Kidney (tissue), 13 donors: ENCODE measurements at regions not wholly inside any gene's neighbourhood (a gene's known extent, or its start where the extent isn't known, plus 50 kb on each side); places are given as distances from the start of the nearest gene placed in this dataset.

Experiments
- DNase-seq, 5 donors: peaks; one replicate each; pipeline ENCODE4 v3.0.0-alpha.2; 2013 to 2020
- FAIRE-seq: peaks from 2 replicates; lab custom pipeline; 2012; peaks lifted over from hg19 to GRCh38; lab: Jason Lieb, UNC
- H3K27ac ChIP-seq, 2 donors: one replicate each; pipeline ENCODE4 v1.7.0; 2013; ENCODE audit warnings: low read depth in 2 of 2, low read length in 2 of 2, inconsistent platforms in 1 of 2
- H3K27me3 ChIP-seq: one replicate; pipeline ENCODE4 v1.7.1; 2013; ENCODE audit warnings: low read length, inconsistent platforms; ENCODE audit not compliant: control insufficient read depth, insufficient read depth
- H3K36me3 ChIP-seq, 3 donors: one replicate each; pipeline versions ENCODE4 v1.7.0 to v1.7.1; 2013; ENCODE audit warnings: low read length in 3 of 3, control low read depth in 1 of 3, inconsistent platforms in 1 of 3; ENCODE audit not compliant: insufficient read depth in 3 of 3, control insufficient read depth in 2 of 3
- H3K4me1 ChIP-seq, 3 donors: one replicate each; pipeline versions ENCODE4 v1.7.0 to v1.7.1; 2013; ENCODE audit warnings: low read length in 3 of 3, inconsistent platforms in 1 of 3, low read depth in 1 of 3; ENCODE audit not compliant: control insufficient read depth in 2 of 3, insufficient read depth in 2 of 3
- H3K4me3 ChIP-seq, 3 donors: one replicate each; pipeline versions ENCODE4 v1.7.0 to v1.8.1; 2013; ENCODE audit warnings: low read length in 3 of 3, control low read depth in 1 of 3, inconsistent platforms in 1 of 3
- H3K9ac ChIP-seq, 3 donors: one replicate each; pipeline versions ENCODE4 v1.7.0 to v1.7.1; 2013; ENCODE audit warnings: low read length in 3 of 3, control low read depth in 1 of 3, inconsistent platforms in 1 of 3
- H3K9me3 ChIP-seq, 3 donors: one replicate each; pipeline versions ENCODE4 v1.7.0 to v1.7.1; 2013; ENCODE audit warnings: low read length in 3 of 3, control low read depth in 1 of 3, inconsistent platforms in 1 of 3; ENCODE audit not compliant: control insufficient read depth in 2 of 3, insufficient read depth in 1 of 3
- CTCF ChIP-seq: IDR thresholded peaks from 3 replicates; pipeline ENCODE4 v1.5.1; 2012; ENCODE audit warnings: mild to moderate bottlenecking, moderate library complexity, borderline replicate concordance; ENCODE audit not compliant: insufficient read depth; ENCODE audit errors: extremely low read depth
- intact Hi-C: fragments of 100-400 bp; cut with DNase I; formaldehyde crosslinking; loops from one replicate; pipeline ENCODE4 v1.11.1; 2022
- donor health status: control.
- donor health status: control.
- donor health status: control.
- donor health status: control.
- donor health status: control.
- donor health status: DM: yes; HTN: yes; CAD: no.
- donor health status: Normal renal cell carcinoma (clear cell type).

GRCh38 chr12:89846473-89847055 lies 137.9 kb upstream of the ATP2B1 start:
- no peak overlapping the region for H3K27ac ChIP-seq
- H3K4me3 ChIP-seq = no peak overlapping the region
- intact Hi-C loops = no loop called here
- no peak for TF ChIP-seq CTCF
- FAIRE-seq (no peak), DNase-seq (peak in 1 of 5 donors; percentile 45)
- no peak overlapping the region for H3K9ac ChIP-seq
- no peaks in the 10 kb centered on the region for H3K36me3 ChIP-seq
- H3K4me1 ChIP-seq = no peaks in the 10 kb centered on the region
- no peaks in the 10 kb centered on the region for H3K27me3 ChIP-seq
- no peaks in the 10 kb centered on the region for H3K9me3 ChIP-seq

- Histone ChIP-seq H3K4me1 (no peaks in the 10 kb centered on the region), H3K9ac (no peak overlapping the region), H3K27me3 (no peaks in the 10 kb centered on the region), H3K36me3 (no peaks in the 10 kb centered on the region), H3K9me3 (no peaks in the 10 kb centered on the region), H3K4me3 (no peak overlapping the region), H3K27ac (no peak overlapping the region)
- intact Hi-C loops = no loop called here
- FAIRE-seq = no peak
- no peak for DNase-seq
- TF ChIP-seq CTCF = no peak
Observed at GRCh38 chr12:89845767-89846166, 137.1 kb upstream of the ATP2B1 start.

DNA sequence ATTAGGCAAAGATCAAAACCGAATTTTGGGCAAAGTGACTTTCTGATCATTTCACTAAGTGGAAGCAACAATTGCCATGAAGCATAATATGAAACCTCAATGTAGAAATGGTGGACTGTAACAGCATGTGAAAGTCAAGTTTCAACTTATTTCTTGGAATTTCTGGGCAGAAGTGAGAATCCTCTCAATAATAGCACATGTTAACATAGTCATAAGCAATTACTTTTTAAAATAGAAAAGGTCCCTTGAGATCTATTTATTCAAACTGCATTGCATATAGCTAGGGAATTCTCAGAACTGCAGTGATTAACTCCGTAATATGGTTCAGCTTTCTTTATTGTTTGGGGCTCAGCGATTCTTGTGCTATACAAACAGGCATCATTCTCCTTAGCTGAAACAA lies 136.7 kb upstream of the ATP2B1 start:
- Histone ChIP-seq H3K27ac (no peak overlapping the region), H3K9me3 (no peaks in the 10 kb centered on the region), H3K4me3 (no peak overlapping the region), H3K4me1 (no peaks in the 10 kb centered on the region), H3K27me3 (no peaks in the 10 kb centered on the region), H3K9ac (no peak overlapping the region), H3K36me3 (no peaks in the 10 kb centered on the region)
- FAIRE-seq (no peak), DNase-seq (no peak)
- TF ChIP-seq CTCF = no peak
- intact Hi-C loops = no loop called here

DNA sequence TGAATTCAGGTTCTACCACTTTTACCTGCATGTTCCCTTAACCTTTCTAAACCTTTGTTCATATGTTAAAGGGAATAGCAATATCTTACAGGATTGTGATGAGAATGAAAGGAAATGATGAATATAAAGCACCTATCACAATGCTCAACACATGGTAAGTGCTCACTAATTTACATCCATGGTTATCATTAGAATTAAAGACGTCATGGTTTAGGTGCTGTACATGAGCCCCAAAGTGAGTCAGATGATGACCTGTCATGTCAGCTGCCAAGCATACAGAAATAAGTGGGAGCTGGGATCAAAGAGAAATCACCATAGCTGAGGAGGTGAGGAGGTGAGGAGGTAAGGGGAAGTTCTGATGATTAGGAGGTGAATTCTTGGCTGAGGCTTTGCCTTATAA lies 135.9 kb upstream of the ATP2B1 start:
- Histone ChIP-seq H3K9ac (no peak overlapping the region), H3K9me3 (no peaks in the 10 kb centered on the region), H3K36me3 (no peaks in the 10 kb centered on the region), H3K27ac (no peak overlapping the region), H3K4me1 (no peaks in the 10 kb centered on the region), H3K27me3 (no peaks in the 10 kb centered on the region), H3K4me3 (no peak overlapping the region)
- FAIRE-seq (no peak), DNase-seq (no peak)
- intact Hi-C loops = no loop called here
- no peak for TF ChIP-seq CTCF
